Neural cell (in vitro differentiated cells): ENCODE measurements at regions not wholly inside any gene's neighbourhood (a gene's known extent, or its start where the extent isn't known, plus 50 kb on each side); places are given as distances from the start of the nearest gene placed in this dataset.

Source experiments
- POLR2AphosphoS5 ChIP-seq: IDR thresholded peaks from 2 replicates; pipeline ENCODE4 v1.6.1; 2012
- RAD21 ChIP-seq: fragments of 450-650 bp; conservative IDR thresholded peaks from 2 replicates; pipeline ENCODE4 v1.6.1; 2014; ENCODE audit warnings: antibody characterized with exemption, mild to moderate bottlenecking, moderate library complexity
- TAF1 ChIP-seq: IDR thresholded peaks from 2 replicates; pipeline ENCODE4 v1.6.1; 2012; ENCODE audit warnings: low read depth
- TF ChIP-seq, protein P1 (sequence below): IDR thresholded peaks from 2 replicates; pipeline ENCODE4 v1.6.1; 2012; ENCODE audit warnings: borderline replicate concordance
- TF ChIP-seq, protein P2 (sequence below): fragments of 450-650 bp; IDR thresholded peaks from 2 replicates; pipeline ENCODE4 v1.5.1; 2014; ENCODE audit warnings: antibody characterized with exemption, mild to moderate bottlenecking, moderate library complexity; ENCODE audit not compliant: poor library complexity, severe bottlenecking

DNA sequence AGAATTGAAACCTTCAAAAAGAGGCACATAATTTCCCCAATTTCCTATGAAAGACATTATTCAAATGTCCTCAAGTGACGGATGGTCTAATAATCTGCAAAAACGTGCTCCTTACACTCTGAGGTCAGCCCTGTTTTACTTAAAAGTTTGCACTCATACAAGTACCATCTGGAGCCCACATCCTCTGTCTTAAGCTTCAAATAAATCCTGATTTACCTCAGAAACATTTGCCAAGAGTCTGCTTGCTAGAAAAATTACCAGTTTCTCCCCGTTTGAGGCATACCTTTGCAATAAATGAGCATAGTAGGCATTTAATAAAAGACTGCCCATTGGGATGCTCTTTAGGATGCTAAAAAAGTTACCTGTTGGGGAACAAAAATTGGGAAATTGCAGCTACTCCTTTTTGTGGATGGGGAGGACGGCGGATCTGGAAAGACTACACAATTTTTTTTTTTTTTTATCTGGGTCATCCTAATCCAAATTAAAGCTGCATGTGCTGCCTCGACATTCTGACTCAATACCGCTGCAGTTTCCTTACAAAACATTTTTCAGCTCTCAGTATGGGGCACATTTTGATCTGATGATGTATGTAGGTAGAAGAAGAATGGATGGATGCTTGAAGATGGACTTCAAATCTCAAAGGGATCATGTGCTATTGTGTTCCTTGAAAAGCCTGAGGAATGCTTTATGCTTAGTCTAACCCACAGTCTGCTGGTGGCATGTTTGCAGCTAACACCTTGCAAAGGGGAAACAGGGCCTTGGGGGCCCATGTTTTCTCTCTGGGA is 233.7 kb upstream of the ADAMTS9 start:
- TF ChIP-seq, protein P1, sequence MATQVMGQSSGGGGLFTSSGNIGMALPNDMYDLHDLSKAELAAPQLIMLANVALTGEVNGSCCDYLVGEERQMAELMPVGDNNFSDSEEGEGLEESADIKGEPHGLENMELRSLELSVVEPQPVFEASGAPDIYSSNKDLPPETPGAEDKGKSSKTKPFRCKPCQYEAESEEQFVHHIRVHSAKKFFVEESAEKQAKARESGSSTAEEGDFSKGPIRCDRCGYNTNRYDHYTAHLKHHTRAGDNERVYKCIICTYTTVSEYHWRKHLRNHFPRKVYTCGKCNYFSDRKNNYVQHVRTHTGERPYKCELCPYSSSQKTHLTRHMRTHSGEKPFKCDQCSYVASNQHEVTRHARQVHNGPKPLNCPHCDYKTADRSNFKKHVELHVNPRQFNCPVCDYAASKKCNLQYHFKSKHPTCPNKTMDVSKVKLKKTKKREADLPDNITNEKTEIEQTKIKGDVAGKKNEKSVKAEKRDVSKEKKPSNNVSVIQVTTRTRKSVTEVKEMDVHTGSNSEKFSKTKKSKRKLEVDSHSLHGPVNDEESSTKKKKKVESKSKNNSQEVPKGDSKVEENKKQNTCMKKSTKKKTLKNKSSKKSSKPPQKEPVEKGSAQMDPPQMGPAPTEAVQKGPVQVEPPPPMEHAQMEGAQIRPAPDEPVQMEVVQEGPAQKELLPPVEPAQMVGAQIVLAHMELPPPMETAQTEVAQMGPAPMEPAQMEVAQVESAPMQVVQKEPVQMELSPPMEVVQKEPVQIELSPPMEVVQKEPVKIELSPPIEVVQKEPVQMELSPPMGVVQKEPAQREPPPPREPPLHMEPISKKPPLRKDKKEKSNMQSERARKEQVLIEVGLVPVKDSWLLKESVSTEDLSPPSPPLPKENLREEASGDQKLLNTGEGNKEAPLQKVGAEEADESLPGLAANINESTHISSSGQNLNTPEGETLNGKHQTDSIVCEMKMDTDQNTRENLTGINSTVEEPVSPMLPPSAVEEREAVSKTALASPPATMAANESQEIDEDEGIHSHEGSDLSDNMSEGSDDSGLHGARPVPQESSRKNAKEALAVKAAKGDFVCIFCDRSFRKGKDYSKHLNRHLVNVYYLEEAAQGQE = no peak
- no peak for TF ChIP-seq POLR2AphosphoS5
- TF ChIP-seq, protein P2, sequence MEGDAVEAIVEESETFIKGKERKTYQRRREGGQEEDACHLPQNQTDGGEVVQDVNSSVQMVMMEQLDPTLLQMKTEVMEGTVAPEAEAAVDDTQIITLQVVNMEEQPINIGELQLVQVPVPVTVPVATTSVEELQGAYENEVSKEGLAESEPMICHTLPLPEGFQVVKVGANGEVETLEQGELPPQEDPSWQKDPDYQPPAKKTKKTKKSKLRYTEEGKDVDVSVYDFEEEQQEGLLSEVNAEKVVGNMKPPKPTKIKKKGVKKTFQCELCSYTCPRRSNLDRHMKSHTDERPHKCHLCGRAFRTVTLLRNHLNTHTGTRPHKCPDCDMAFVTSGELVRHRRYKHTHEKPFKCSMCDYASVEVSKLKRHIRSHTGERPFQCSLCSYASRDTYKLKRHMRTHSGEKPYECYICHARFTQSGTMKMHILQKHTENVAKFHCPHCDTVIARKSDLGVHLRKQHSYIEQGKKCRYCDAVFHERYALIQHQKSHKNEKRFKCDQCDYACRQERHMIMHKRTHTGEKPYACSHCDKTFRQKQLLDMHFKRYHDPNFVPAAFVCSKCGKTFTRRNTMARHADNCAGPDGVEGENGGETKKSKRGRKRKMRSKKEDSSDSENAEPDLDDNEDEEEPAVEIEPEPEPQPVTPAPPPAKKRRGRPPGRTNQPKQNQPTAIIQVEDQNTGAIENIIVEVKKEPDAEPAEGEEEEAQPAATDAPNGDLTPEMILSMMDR = no peak
- no peak for TF ChIP-seq RAD21
- no peak for TF ChIP-seq TAF1
